NOMO-1 treated with DMSO at 0.1 percent for 48 hours (cell line): ENCODE measurements at regions not wholly inside any gene's neighbourhood (a gene's known extent, or its start where the extent isn't known, plus 50 kb on each side); places are given as distances from the start of the nearest gene placed in this dataset.

Experiments used
- DNase-seq: peaks from one replicate; lab custom pipeline; 2025; ENCODE audit not compliant: unreplicated experiment; lab: John Stamatoyannopoulos, UW

- DNase-seq, result no peak
Measured at GRCh38 chr2:208545403-208546042, 138.9 kb downstream of the PTH2R start.

GRCh38 chr2:208546107-208546506, 139.5 kb downstream of the PTH2R start:
- no peak for DNase-seq

GRCh38 chr2:208546860-208547650, 140.5 kb downstream of the PTH2R start:
- no peak for DNase-seq

- DNase-seq, result no peak
Measured at GRCh38 chr2:208548700-208549099, 142.1 kb downstream of the PTH2R start.

- DNase-seq, result no peak
Measured at GRCh38 chr2:208549546-208550158, 143.1 kb downstream of the PTH2R start.

- DNase-seq, result no peak
Measured at GRCh38 chr2:208552943-208553342, 146.4 kb downstream of the PTH2R start.

- no peak for DNase-seq
Measured at GRCh38 chr2:208556983-208557484, 150.4 kb downstream of the PTH2R start.

- no peak for DNase-seq
Measured at GRCh38 chr2:208565690-208566416, 159.3 kb downstream of the PTH2R start.

- no peak for DNase-seq
Measured at GRCh38 chr2:208568203-208568602, 161.6 kb downstream of the PTH2R start.

GRCh38 chr2:208570066-208570465, 163.5 kb downstream of the PTH2R start:
- DNase-seq, result no peak

- DNase-seq, result no peak
Measured at GRCh38 chr2:208570851-208571763, 164.5 kb downstream of the PTH2R start.

- no peak for DNase-seq
Measured at GRCh38 chr2:208571764-208572131, 165.2 kb downstream of the PTH2R start.

- no peak for DNase-seq
Measured at GRCh38 chr2:208573569-208573968, 167.0 kb downstream of the PTH2R start.

- DNase-seq, result no peak
Measured at GRCh38 chr2:208579678-208580077, 173.1 kb downstream of the PTH2R start.

GRCh38 chr2:208584378-208584985, 177.9 kb downstream of the PTH2R start:
- DNase-seq, result no peak

- DNase-seq, result no peak
Measured at GRCh38 chr2:208586516-208586915, 179.9 kb downstream of the PTH2R start.

- DNase-seq, result no peak
Measured at GRCh38 chr2:208594642-208595385, 188.2 kb downstream of the PTH2R start.

GRCh38 chr2:208595386-208596275, 189.0 kb downstream of the PTH2R start:
- no peak for DNase-seq
